Fibroblast of mammary gland (primary cell): ENCODE measurements at regions not wholly inside any gene's neighbourhood (a gene's known extent, or its start where the extent isn't known, plus 50 kb on each side); places are given as distances from the start of the nearest gene placed in this dataset.
"Not testable (repeated sequence)": the region's sequence is repeated elsewhere in the genome, so short reads cannot be mapped to it uniquely, and the experiment has no call there.

Source experiments
- DNase-seq: peaks from one replicate; pipeline ENCODE4 v3.0.0-alpha.2; 2010; ENCODE audit warnings: low read depth
- H3K4me3 ChIP-seq: 2 replicates; pipeline ENCODE4 v1.5.1; 2011; ENCODE audit warnings: low read depth, mild to moderate bottlenecking, low read length, moderate library complexity; ENCODE audit not compliant: control insufficient read depth
- CTCF ChIP-seq: conservative IDR thresholded peaks from 2 replicates; pipeline ENCODE4 v1.5.1; 2011; ENCODE audit warnings: low read depth, low read length, inconsistent platforms; ENCODE audit not compliant: control insufficient read depth, insufficient read depth

- DNase-seq: no peak
- TF ChIP-seq CTCF: no peak
- no peak overlapping the region for H3K4me3 ChIP-seq
These were observed 521.4 kb downstream of the ZNF385D start for GRCh38 chr3:21229426-21230135.

GRCh38 chr3:21226086-21226485, 524.9 kb downstream of the ZNF385D start:
- no peak for TF ChIP-seq CTCF
- no peak for DNase-seq
- no peak overlapping the region for H3K4me3 ChIP-seq

GRCh38 chr3:21220944-21221343, 530.1 kb downstream of the ZNF385D start:
- no peak for DNase-seq

GRCh38 chr3:21216598-21216997, 534.4 kb downstream of the ZNF385D start:
- no peak overlapping the region for H3K4me3 ChIP-seq
- TF ChIP-seq CTCF: peak; percentile 39
- DNase-seq: peak; percentile 25

More at GRCh38 chr3:21220944-21221343, 530.1 kb downstream of the ZNF385D start:
- no peak overlapping the region for H3K4me3 ChIP-seq
- no peak for TF ChIP-seq CTCF

GRCh38 chr3:21204122-21204521, 546.9 kb downstream of the ZNF385D start:
- DNase-seq, H3K4me3 ChIP-seq: not testable (repeated sequence)

GRCh38 chr3:21195203-21195602, 555.8 kb downstream of the ZNF385D start:
- no peak overlapping the region for H3K4me3 ChIP-seq
- no peak for DNase-seq
- no peak for TF ChIP-seq CTCF

- not testable (repeated sequence) for DNase-seq, H3K4me3 ChIP-seq
These were observed 557.0 kb downstream of the ZNF385D start for GRCh38 chr3:21194036-21194435.

- no peak for TF ChIP-seq CTCF
- no peak for DNase-seq
- H3K4me3 ChIP-seq: no peak overlapping the region
These were observed 562.6 kb downstream of the ZNF385D start for GRCh38 chr3:21188459-21188858.
